ENCODE measurements at regions not wholly inside any gene's neighbourhood (a gene's known extent, or its start where the extent isn't known, plus 50 kb on each side); places are given as distances from the start of the nearest gene placed in this dataset.

- no peak for TF ChIP-seq YY1 (IDR thresholded peaks at IDR 0.05; ENCODE audit: insufficient read depth, insufficient read length)
- TF ChIP-seq ZNF274 (IDR thresholded peaks at IDR 0.05; ENCODE audit: low read depth, low read length), result no peak
Observed at GRCh38 chr1:191959856-191960255, 198.4 kb upstream of the RGS18 start.

All from NT2/D1 (cell line).